ENCODE measurements at regions not wholly inside any gene's neighbourhood (a gene's known extent, or its start where the extent isn't known, plus 50 kb on each side); places are given as distances from the start of the nearest gene placed in this dataset.

- Histone ChIP-seq H3K9ac (replicated peaks in 1 of 4; ENCODE audit: extremely low read depth in 1 of 4, low read depth in 3 of 4, low read length in 3 of 4) (no peak overlapping the region), H3K23ac (ENCODE audit: insufficient read length) (no peak overlapping the region), H2AK5ac (ENCODE audit: low read depth, low read length) (no peak overlapping the region), H3K4ac (replicated peaks; ENCODE audit: insufficient read length, low read depth, low read length) (no peak overlapping the region), H4K20me1 (replicated peaks in 1 of 2; ENCODE audit: control insufficient read depth in 1 of 2, insufficient read depth in 2 of 2, low read length in 2 of 2) (no peaks in the 10 kb centered on the region), H2BK12ac (ENCODE audit: low read depth, low read length) (no peak overlapping the region), H3K79me1 (ENCODE audit: low read depth, low read length) (no peaks in the 10 kb centered on the region), H3K9me3 (ENCODE audit: insufficient read depth in 2 of 2, low read depth in 1 of 2, low read length in 1 of 2) (no peaks in the 10 kb centered on the region), H2BK15ac (ENCODE audit: low read length) (no peak overlapping the region), H3K27me3 (replicated peaks in 1 of 4; ENCODE audit: control insufficient read depth in 3 of 4, extremely low read depth in 1 of 4, insufficient read depth in 3 of 4, low read length in 3 of 4) (no peaks in the 10 kb centered on the region), H3K4me2 (ENCODE audit: insufficient read depth in 1 of 2, low read depth in 2 of 2, low read length in 2 of 2) (no peak overlapping the region), H3K36me3 (ENCODE audit: control insufficient read depth in 2 of 4, insufficient read depth in 4 of 4, low read length in 3 of 4) (no peaks in the 10 kb centered on the region), H3K4me1 (replicated peaks in 1 of 4; ENCODE audit: control insufficient read depth in 3 of 4, insufficient read depth in 4 of 4, low read length in 3 of 4) (no peaks in the 10 kb centered on the region), H3K23me2 (ENCODE audit: low read depth, low read length) (no peaks in the 10 kb centered on the region), H4K5ac (ENCODE audit: insufficient read length, low read depth, low read length) (no peak overlapping the region), H4K91ac (replicated peaks; ENCODE audit: insufficient read length, low read length) (no peak overlapping the region), H2BK20ac (ENCODE audit: low read length) (no peak overlapping the region), H3K14ac (ENCODE audit: insufficient read length) (no peak overlapping the region), H2BK5ac (ENCODE audit: low read depth, low read length) (no peak overlapping the region), H2AFZ (ENCODE audit: low read length) (no peak overlapping the region), H4K8ac (ENCODE audit: extremely low read depth, insufficient read depth, low read length) (no peak overlapping the region), H3K79me2 (ENCODE audit: control insufficient read depth in 1 of 2, insufficient read depth in 2 of 2, low read length in 2 of 2) (no peaks in the 10 kb centered on the region), H3K4me3 (ENCODE audit: extremely low read depth in 1 of 4, insufficient read depth in 2 of 4, low read depth in 3 of 4, low read length in 4 of 4) (no peak overlapping the region), H3K56ac (replicated peaks; ENCODE audit: insufficient read length, low read depth, low read length) (no peak overlapping the region), H2BK120ac (replicated peaks; ENCODE audit: low read depth, low read length) (no peak overlapping the region), H3K18ac (ENCODE audit: extremely low read depth, low read length) (no peak overlapping the region), H3K27ac (ENCODE audit: low read depth, low read length) (no peak overlapping the region)
- FAIRE-seq (no peak), DNase-seq (ENCODE audit: low read depth in 1 of 2, low spot score in 2 of 2) (no peak)
- POLR2A ChIA-PET (ENCODE audit: partially characterized antibody): no interaction called here
- CTCF ChIA-PET (ENCODE audit: partially characterized antibody): no interaction called here
- no peak for TF ChIP-seq POLR2A (IDR thresholded peaks at IDR 0.05; ENCODE audit: control extremely low read depth in 1 of 2, low read depth in 2 of 2, low read length in 2 of 2)
- WGBS, 2 experiments (ENCODE audit: extremely low coverage in 1 of 2, insufficient coverage in 1 of 2, insufficient read length in 1 of 2, insufficient replicate concordance in 2 of 2, low coverage in 1 of 2, low lambda C conversion rate in 2 of 2, missing lambda C conversion rate in 1 of 2): 91% methylated on average over 11 of the region's 11 CpGs; no CpG with 5 or more reads in 1 of the 2 experiments
Measured at GRCh38 chr5:96582343-96582742, 79.8 kb upstream of the CAST start.

All from H1 (cell line).